GM19324 (cell line): ENCODE measurements at regions not wholly inside any gene's neighbourhood (a gene's known extent, or its start where the extent isn't known, plus 50 kb on each side); places are given as distances from the start of the nearest gene placed in this dataset.
A peak's percentile ranks its signal among the peaks of the same experiment; 100 is the strongest.
"Not testable (repeated sequence)": the region's sequence is repeated elsewhere in the genome, so short reads cannot be mapped to it uniquely, and the experiment has no call there.

Experiments used
- ATAC-seq: cut with Tn5 transposase; IDR thresholded peaks from one replicate; pipeline ENCODE4 v1.9.1; 2021; ENCODE audit warnings: mild to moderate bottlenecking, moderate library complexity; ENCODE audit not compliant: unreplicated experiment, low FRiP score

DNA sequence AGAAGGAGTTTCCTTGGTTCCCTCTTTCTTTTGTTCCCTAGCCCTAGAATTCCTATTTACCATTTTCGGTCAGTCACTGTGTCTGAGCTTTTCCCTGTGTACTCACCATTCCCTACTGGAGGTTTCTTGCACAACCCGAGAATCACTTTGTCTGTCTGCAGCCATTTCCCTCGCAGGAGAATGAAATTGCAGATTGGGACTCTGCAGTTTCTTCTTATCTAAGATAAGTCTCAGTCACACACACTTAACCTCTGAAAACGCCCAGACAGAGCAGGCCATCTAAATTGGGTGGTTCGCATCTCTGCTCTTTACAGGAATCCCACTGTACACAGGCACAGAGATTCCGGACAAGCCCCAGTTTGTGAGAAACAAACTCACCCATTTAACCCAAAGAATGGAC lies 58.6 kb upstream of the CNTNAP2 start:
- ATAC-seq, result no peak

DNA sequence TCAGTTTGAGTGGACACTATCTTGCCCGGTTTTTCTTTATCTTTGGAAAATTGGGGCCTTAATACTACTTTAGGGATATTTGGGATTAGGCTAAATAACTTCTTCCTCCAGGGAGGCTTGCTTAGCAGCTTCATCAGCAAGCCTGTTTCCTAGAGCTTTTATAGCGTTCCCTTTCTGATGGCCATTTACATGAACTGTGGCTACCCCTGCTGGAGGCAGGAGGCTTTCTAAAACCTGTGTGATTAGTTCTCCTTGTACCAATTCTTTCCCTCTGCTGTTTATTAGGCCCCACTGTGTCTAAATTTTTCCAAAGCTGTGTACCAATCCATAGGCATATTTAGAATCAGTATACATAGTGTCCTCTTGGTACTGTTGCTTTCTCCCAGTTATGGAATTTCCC lies 61.7 kb upstream of the CNTNAP2 start:
- no peak for ATAC-seq

DNA sequence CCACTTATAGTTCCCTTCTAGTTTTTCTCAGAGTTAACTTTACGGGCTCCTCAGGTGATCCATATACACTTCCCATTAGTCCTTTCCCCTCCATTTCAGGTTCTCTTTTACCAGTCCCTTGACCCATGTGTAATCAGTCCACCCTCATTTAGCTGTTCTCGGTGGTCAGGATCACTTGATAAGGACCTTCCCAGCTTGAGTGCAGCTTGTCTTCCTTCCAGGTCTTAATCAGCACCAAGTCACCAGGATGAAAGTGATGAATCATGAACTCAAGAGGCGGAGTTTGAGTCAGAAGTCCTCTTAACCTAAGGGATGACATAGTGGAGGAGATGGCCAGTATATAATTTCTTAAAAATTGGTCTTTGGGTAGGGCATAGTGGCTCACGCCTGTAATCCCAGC lies 63.1 kb upstream of the CNTNAP2 start:
- ATAC-seq, result no peak

DNA sequence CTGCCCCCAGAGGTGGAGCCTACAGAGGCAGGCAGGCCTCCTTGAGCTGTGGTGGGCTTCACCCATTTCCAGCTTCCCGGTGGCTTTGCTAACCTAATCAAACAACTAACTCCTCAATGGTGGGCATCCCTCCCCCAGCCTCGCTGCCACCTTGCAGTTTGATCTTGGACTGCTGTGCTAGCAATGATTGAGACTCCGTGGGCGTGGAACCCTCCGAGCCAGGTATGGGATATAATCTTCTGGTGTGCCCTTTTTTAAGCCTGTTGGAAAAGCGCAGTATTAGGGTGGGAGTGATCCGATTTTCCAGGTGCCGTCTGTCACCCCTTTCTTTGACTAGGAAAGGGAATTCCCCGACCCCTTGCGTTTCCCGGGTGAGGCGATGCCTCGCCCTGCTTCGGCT lies 73.3 kb upstream of the CNTNAP2 start:
- not testable (repeated sequence) for ATAC-seq

DNA sequence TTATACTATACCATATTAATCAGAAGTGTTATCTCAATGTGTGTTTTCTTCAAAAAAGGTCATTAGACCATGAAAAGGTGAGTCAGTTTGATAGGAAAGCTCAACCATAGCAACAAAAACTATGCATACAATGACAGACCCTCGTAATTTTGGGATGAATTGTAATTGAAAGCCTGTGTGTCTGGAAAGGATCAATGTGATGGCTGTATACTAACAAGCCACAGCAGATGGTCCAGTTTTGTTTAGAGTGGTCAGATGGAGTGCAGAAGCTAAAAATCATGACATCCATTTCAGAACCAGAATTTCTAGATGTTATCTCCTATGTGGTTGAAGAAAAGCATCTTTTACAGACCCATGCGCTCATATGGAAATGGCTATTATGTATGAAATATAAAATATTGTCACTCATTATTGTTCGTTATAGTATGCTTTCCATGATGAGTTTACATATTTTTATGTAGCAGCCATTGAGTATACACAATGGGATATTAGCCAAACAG lies 88.3 kb upstream of the CNTNAP2 start:
- ATAC-seq, result no peak

DNA sequence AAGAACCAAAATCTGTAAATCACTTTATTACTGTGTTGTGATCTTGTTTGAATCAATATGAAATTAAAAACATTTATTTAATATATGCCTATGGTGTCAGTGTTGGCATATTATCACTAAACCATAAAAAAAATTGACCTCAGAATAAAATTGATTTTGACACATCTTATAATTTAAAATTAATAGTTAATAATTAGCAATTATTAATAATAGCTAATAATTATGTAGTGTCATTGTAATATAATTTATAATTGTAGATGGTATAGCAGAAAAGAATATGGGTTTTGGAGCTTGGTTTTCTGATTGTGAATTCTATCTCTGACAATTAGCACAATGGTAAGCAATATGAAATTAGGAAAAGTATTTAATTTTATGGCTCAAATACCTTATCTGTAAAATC lies 89.4 kb upstream of the CNTNAP2 start:
- no peak for ATAC-seq

DNA sequence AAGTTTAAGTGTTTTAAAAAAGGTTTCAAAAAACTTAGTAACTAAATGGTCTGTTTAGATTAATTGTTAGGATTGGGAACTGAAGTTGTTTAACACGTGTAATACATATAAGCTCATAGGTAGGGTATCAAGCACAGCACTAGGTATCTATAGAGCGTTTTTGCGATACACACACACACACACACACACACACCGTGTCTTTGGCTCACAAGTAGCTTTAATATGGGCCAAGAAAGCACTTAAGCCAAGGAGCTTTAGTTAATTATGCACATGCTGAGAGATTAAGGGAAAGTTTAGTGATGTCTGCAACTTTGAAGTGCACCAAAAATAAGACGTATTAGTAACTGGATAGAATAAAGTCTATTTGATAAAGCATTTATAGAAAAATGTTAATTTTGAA lies 93.8 kb upstream of the CNTNAP2 start:
- ATAC-seq, result no peak

DNA sequence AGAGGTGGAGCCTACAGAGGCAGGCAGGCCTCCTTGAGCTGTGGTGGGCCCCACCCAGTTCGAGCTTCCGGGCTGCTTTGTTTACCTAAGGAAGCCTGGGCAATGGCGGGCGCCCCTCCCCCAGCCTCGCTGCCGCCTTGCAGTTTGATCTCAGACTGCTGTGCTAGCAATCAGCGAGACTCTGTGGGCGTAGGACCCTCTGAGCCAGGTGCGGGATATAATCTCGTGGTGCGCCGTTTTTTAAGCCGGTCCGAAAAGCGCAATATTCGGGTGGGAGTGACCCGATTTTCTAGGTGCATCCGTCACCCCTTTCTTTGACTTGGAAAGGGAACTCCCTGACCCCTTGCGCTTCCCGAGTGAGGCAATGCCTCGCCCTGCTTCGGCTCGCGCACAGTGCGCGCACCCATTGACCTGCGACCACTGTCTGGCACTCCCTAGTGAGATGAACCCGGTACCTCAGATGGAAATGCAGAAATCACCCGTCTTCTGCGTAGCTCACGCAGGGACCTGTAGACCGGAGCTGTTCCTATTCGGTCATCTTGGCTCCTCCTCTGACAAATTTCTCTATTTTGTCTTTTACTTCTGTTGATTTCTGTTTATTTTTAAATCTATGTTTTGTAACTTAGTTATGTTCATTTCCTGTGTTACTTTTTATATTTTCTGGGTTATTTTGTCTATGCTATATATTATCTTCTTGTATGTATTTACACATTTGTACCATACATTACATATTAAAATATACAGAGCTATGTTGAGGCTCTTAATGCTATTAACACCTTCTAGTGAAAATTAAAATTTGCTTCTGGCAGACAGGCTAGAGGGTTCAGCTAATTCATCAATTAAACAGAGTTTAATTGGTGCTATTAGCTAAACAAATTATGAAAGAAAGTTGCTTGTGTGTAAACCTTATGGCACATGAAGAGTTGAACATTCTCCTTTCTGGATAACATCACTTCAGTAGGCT lies 97.3 kb upstream of the CNTNAP2 start:
- not testable (repeated sequence) for ATAC-seq

DNA sequence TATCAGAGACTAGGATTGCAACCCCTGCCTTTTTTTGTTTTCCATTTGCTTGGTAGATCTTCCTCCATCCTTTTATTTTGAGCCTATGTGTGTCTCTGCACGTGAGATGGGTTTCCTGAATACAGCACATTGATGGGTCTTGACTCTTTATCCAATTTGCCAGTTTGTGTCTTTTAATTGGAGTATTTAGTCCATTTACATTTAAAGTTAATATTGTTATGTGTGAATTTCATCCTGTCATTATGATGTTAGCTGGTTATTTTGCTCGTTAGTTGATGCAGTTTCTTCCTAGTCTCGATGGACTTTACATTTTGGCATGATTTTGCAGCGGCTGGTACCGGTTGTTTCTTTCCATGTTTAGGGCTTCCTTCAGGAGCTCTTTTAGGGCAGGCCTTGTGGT lies 99.2 kb upstream of the CNTNAP2 start:
- ATAC-seq, result not testable (repeated sequence)

DNA sequence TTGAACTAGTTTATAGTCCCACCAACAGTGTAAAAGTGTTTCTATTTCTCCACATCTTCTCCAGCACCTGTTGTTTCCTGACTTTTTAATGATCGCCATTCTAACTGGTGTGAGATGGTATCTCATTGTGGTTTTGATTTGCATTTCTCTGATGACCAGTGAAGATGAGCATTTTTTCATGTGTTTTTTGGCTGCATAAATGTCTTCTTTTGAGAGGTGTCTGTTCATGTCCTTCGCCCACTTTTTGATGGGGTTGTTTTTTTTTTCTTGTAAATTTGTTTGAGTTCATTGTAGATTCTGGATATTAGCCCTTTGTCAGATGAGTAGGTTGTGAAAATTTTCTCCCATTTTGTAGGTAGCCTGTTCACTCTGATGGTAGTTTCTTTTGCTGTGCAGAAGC lies 102.4 kb upstream of the CNTNAP2 start:
- ATAC-seq, result not testable (repeated sequence)

DNA sequence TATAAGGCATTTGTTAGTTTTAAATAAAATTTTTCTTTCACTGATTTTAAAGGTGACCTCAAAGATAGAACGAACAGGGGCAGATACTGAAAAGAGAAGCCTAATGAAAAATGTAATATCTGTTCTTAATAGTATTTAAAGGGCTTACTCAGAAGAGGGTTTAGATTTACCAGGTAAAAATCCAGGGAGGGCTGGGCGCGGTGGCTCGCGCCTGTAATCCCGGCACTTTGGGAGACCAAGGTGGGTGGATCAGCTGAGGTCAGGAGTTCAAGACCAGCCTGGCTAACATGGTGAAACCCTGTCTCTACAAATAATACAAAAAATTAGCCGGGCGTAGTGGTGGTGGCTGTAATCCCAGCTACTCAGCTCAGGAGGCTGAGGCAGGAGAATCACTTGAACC lies 108.3 kb upstream of the CNTNAP2 start:
- no peak for ATAC-seq

DNA sequence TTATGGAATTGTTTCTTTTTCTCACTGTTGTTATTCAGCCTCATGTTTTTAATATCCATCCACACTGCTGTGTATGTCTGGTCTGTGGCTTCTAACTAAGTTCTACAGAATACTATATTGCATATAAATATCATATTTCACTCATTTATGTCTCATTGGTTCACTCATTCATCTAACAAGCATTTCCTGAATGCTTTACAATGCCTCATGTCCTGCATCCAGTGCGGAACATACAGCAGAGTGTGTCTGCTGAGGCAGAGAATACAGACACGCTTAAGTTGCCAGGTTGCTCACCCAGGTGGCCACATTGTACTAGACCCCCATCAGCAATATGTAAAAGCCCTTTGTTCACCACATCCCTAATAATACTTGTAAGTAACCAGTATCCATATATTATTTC lies 111.8 kb upstream of the CNTNAP2 start:
- ATAC-seq, result no peak

DNA sequence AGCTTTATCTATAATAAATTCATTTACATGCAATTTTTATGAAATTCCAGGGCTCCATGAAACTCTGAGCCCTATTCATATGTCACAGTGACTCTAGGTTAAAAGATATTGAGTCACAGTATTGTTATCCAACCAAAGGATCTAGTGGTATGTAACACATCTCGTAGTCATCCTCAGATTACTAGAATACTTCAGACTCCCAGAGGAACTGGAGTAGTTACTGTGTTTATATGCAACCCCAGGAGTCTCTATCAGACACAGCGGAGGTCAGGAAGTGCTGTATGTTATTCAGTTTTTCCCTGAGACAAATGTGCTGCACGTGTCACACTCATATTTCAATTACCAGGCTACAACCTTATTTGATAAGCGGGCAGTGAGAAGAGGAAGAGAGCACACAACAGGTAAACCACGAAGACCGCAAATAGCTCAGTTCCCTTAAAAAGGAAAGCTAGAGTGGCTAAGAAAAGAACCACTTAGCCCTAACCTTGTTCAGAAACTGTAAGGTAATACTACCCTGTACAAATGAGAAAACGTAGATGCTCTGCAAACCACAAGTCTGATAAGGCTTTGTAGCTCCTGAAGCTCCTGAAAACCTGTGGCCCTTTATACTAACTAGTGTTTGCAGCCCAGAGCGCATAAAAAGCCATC lies 114.0 kb upstream of the CNTNAP2 start:
- ATAC-seq, result peak; percentile 60

DNA sequence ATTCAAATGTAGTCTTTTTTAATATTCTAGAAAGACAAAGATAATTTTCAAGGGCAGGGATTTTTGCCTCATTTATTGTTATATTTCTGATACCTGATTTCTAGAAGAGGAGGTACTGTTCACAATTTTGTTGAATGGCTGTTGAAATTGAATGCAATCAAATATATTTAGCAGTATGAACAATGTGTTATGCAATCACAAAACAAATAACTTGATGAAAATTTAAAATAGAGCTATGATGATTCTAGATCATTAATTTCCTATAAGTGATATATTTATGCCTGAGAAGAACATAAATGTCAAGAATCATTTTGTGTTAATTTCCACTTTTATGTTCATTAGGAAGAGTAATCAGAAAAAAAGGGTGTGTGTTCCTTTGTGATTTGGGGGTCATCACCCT lies 114.6 kb upstream of the CNTNAP2 start:
- no peak for ATAC-seq

DNA sequence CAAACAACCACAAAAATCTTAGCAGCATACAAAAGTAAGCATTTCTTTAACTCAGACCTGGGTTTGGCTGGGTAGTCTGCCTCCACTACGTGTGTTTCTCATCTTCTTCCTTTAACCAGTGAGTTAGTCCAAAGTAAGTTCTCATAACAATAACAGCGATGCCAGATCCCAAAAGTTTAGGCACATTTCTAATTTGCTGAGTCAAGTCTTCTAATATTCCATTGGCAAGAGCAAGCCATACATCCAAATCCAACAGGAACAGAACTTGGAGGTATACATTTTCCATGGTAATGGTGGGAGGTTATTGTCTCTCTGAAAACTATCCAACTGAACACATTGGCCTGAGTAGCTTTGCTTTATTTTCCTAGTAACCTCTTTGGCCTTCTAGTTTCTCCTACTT lies 115.7 kb upstream of the CNTNAP2 start:
- no peak for ATAC-seq

DNA sequence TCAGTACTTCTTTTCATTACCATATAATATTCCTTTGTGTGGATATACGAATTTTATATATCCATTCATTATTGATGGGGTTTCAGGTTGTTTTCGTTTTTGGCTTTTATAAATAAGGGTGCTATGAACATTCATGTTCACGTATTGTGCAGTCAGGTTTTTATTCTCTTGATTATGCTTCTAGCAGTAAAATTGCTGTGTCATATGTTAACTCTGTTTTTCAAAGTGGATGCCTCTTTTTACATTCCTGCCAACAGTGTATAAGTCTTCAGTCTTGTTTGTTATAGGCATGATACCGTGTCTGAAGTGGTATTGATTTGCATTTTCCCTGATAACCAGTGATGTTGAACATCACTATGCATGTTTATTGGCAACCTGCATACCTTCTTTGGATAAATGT lies 127.1 kb upstream of the CNTNAP2 start:
- no peak for ATAC-seq

DNA sequence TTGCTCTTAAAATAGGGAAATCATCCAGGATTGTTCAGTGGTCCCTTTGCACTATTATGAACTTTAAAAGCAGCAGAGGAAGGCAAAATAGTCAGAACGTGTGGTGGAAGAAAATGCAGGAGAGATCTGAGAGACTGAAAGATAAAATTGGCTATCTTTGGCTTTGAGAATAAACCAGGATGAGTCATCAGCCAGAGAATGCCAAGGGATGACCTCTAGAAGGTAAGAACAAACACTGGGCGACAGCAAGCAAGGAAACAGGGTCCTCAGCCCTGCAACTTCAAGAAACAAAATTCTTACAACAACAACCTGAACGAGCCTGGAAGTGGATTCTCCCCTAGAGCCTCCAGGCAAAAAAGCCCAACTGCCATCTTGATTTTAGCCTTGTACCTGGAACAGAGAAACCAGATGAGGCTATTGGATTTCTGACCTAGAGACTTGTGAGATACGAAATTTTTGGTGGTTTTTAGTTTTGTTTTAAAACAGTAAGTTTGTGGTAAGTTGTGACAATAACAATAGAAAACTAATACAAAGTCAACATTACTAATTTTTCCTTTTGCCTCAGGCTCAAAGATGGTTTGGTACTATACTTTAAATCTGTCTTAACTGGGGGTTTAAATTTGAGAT lies 130.2 kb upstream of the CNTNAP2 start:
- ATAC-seq, result no peak

DNA sequence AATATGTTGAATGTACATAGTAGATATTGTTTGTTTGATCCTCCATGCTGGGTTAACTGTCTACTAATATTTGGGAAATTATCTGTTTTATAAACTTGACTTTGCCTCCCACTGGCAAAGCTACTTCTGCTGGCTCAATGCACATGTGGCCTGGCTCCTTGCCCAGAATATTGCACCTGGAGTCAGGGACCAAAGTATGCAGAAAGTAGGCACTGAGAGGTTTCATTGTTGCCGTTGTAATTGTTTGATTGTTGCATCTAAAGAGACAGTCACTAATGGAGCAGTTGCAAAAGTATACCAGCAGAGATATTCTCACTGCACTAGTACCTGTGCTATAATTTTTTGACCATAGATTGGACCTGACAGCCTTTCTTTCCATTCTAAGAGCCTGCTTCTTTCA lies 137.8 kb upstream of the CNTNAP2 start:
- ATAC-seq, result no peak

DNA sequence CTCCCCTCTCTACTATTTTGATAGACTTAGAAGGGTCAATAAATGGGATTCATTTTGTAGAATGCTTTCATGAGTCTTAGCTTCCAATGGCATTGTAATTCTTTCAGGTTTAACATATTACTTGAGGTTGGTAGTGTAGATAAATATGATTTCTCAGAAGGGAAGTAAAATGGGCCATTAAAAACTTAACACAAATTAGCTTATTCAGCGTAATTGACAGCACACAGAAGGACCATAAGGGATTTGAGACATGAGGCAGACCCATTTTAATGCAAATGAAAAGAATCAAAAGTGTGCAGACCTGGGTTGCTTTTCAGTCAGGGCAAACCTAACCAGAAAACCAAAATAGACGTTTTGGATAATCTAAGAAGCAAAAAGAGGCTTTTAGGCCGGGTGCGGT lies 156.6 kb upstream of the CNTNAP2 start:
- ATAC-seq, result no peak

DNA sequence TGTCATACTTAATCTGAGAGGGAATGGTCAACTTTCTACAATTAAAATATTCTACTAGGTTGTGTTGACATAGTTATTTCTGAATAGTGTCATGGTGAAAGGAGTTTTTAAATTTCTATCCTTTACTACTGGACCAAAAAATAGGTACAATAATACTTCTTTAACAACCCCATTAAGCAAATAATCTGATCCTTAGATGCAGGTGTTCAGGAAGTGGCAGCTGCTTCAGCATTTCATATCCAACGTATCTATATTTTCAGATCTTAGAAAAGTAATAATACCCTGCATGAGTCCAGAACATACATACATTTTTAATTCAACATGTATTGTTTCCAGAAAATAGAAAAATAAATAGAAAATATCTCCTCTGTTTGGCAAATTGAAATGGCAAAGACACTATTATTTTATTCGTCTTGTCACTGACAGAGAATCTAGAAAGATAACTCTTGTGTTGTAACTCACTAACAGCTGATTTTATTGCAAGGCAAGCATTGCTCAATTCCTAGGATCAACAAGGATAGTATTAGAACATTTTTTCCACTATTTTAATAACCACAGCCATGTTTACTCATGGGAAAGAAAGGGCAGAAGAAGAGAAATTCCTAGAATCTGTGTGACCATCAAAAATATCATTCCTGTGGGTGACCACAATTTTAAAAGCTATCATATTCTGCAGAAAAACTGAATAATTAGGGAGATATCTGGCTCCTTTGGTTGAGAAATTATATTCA lies 159.3 kb upstream of the CNTNAP2 start:
- no peak for ATAC-seq

DNA sequence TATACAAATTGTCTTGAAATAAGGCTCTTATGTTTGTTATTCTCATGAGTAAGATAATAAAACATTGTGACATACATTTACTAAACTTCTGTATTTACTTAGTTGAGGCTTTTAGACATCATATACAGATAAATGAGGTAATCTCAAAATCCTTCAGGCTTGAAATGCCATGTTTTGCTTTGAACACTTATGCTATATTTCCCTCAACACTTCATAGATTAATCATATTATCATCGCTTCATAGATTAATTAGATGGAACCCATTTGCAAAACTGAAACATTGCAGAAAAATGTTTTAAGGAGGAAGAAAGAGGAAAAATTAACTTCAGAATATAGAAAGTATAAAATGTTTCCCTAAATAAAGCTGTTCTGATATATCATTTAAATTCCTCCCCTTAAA lies 165.0 kb upstream of the CNTNAP2 start:
- no peak for ATAC-seq
